ENCODE measurements at regions not wholly inside any gene's neighbourhood (a gene's known extent, or its start where the extent isn't known, plus 50 kb on each side); places are given as distances from the start of the nearest gene placed in this dataset.

DNA sequence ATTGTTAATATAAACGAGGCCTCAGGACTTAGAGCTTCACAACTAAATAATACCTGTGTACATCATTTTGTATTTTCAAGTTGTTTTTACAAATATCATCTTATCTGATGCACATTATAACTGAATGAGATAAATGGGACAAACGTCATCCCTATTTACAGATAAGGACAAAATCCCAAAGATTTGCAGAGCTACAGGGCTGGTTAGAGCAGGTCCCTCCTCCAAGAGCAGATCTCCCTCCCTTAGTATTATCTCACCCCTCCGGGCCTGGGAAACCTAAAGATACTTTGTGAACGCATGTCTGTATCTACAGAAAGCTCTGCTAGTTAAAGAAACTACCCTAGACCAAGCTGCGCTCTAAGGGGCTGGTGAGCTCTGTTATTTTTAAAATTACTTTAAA lies 130.4 kb upstream of the PROKR2 start:
- Mint-ChIP-seq H3K4me3 (no peak overlapping the region), H3K27me3 (peaks cover 34 to 57% of the 10 kb centered on the region in 2 donors), H3K36me3 (ENCODE audit: insufficient read depth) (no peaks in the 10 kb centered on the region), H3K27ac (no peak overlapping the region), H3K4me1 (ENCODE audit: low read depth in 2 of 2) (no peaks in the 10 kb centered on the region), H3K9me3 (no peaks in the 10 kb centered on the region)
- no peak for DNase-seq
- no peak for ATAC-seq (replicated peaks)

GRCh38 chr20:5445611-5446010 lies 128.9 kb upstream of the PROKR2 start:
- Mint-ChIP-seq H3K27ac (no peak overlapping the region), H3K4me1 (ENCODE audit: low read depth in 2 of 2) (no peaks in the 10 kb centered on the region), H3K9me3 (no peaks in the 10 kb centered on the region), H3K36me3 (ENCODE audit: insufficient read depth) (no peaks in the 10 kb centered on the region), H3K27me3 (peaks cover 44 to 72% of the 10 kb centered on the region in 2 donors), H3K4me3 (no peak overlapping the region)
- ATAC-seq (replicated peaks) (no peak), DNase-seq (no peak)

DNA sequence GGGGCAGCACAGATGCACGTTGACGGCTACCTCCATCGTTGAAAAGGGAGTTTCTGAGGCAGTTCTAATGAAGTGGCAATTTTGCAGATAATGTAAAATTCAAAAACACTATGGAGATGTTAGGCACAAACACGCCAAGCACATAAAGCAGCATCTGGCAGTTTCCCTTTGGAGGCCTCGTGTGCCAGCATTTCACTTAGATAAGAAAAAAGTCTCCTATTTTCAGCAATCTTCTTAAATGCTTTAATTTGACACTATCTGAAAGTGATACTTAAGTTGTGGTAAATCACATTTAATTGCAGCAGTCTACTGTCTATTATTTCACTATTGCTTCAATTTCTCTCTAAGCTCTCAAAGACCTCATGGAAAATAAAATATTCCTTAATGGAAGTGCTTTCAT lies 125.3 kb upstream of the PROKR2 start:
- ATAC-seq (replicated peaks), result no peak
- H3K4me1 Mint-ChIP-seq (ENCODE audit: low read depth in 2 of 2), result no peaks in the 10 kb centered on the region
- H3K4me3 Mint-ChIP-seq, result no peak overlapping the region
- H3K9me3 Mint-ChIP-seq, result no peaks in the 10 kb centered on the region
- H3K27ac Mint-ChIP-seq, result no peak overlapping the region
- peaks cover 47 to 76% of the 10 kb centered on the region in 2 donors for H3K27me3 Mint-ChIP-seq
- DNase-seq, result no peak
- H3K36me3 Mint-ChIP-seq (ENCODE audit: insufficient read depth), result no peaks in the 10 kb centered on the region

- H3K4me3 Mint-ChIP-seq, result no peak overlapping the region
- H3K27me3 Mint-ChIP-seq, result peaks cover 47 to 64% of the 10 kb centered on the region in 2 donors
- ATAC-seq (replicated peaks) (no peak), DNase-seq (no peak)
- H3K27ac Mint-ChIP-seq, result no peak overlapping the region
- no peaks in the 10 kb centered on the region for H3K9me3 Mint-ChIP-seq
- no peaks in the 10 kb centered on the region for H3K4me1 Mint-ChIP-seq (ENCODE audit: low read depth in 2 of 2)
- no peaks in the 10 kb centered on the region for H3K36me3 Mint-ChIP-seq (ENCODE audit: insufficient read depth)
These were observed 117.4 kb upstream of the PROKR2 start for GRCh38 chr20:5434116-5434515.

DNA sequence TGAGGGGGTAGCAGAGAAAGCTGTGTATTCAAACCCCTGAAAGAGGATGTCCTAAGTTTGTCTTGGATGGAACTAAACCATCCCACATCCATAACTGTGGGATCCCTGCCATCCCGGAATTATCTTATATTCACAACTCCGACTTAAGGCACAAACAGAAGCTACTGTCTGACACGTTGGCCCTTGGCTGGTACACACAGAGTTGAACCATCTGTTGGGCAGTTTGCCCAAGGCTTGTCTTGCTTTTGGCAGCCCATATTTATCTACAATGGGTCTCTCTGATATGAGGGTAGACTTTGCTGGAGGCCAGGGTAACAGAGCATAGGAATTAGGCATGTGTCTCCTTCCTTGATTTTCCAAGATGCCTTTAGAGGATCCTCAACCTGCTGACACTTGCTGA lies 116.6 kb upstream of the PROKR2 start:
- DNase-seq, result no peak
- H3K36me3 Mint-ChIP-seq (ENCODE audit: insufficient read depth), result no peaks in the 10 kb centered on the region
- no peak overlapping the region for H3K4me3 Mint-ChIP-seq
- no peaks in the 10 kb centered on the region for H3K9me3 Mint-ChIP-seq
- no peak overlapping the region for H3K27ac Mint-ChIP-seq
- H3K27me3 Mint-ChIP-seq, result peaks cover 45 to 56% of the 10 kb centered on the region in 2 donors
- ATAC-seq (replicated peaks), result no peak
- no peaks in the 10 kb centered on the region for H3K4me1 Mint-ChIP-seq (ENCODE audit: low read depth in 2 of 2)

DNA sequence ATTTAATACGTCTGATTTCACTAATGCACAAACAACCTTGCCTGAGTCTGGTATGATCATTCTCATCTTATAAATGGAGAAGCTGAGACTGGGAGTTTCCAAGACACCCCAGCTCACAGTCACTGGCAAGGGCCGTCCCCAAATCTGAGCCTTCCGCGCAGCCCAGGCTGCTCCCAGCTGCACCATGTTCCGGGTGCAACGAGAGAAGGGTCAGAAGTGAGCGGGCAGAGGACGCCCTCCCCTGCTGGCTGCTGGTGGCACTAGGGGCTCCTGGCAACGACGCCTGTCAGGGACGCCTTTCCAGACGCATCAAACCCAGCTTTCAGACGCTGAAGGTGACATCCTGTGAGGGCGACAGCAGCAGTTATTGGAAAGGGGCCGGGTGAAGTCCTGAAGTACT lies 115.3 kb upstream of the PROKR2 start:
- Mint-ChIP-seq H3K27me3 (peaks cover 44 to 61% of the 10 kb centered on the region in 2 donors), H3K9me3 (no peaks in the 10 kb centered on the region), H3K4me3 (no peak overlapping the region), H3K36me3 (ENCODE audit: insufficient read depth) (no peaks in the 10 kb centered on the region), H3K4me1 (ENCODE audit: low read depth in 2 of 2) (no peaks in the 10 kb centered on the region), H3K27ac (no peak overlapping the region)
- no peak for DNase-seq
- no peak for ATAC-seq (replicated peaks)

GRCh38 chr20:5430670-5431069 lies 113.9 kb upstream of the PROKR2 start:
- Mint-ChIP-seq H3K27ac (no peak overlapping the region), H3K4me3 (no peak overlapping the region), H3K27me3 (peaks cover 41 to 59% of the 10 kb centered on the region in 2 donors), H3K4me1 (ENCODE audit: low read depth in 2 of 2) (no peaks in the 10 kb centered on the region), H3K36me3 (ENCODE audit: insufficient read depth) (no peaks in the 10 kb centered on the region), H3K9me3 (no peaks in the 10 kb centered on the region)
- DNase-seq, result no peak
- no peak for ATAC-seq (replicated peaks)

- ATAC-seq (replicated peaks), result no peak
- Mint-ChIP-seq H3K36me3 (ENCODE audit: insufficient read depth) (no peaks in the 10 kb centered on the region), H3K4me3 (no peak overlapping the region)
These were observed 109.3 kb upstream of the PROKR2 start for GRCh38 chr20:5426026-5426425.

DNA sequence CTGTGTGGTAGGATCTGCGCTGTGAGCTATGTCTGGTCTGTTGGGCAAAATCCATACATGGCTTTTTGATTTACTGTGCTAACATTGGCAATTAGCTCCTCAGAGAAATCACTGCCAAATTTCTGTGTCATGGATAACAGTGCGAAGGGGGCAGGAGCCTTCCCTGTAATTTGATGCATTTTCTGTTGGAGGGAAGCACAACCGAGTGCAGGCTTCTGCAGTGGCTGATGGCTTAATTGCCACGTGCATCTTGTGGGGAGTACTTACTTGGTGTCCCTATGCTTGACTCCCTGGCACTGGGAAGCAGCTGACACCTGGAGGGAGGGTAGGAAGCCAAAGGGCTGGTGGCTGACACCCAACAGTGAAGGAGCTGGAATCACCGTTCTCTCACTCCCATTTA lies 99.3 kb upstream of the PROKR2 start:
- Mint-ChIP-seq H3K36me3 (ENCODE audit: insufficient read depth) (no peaks in the 10 kb centered on the region), H3K9me3 (no peaks in the 10 kb centered on the region), H3K4me3 (no peak overlapping the region), H3K4me1 (ENCODE audit: low read depth in 2 of 2) (no peaks in the 10 kb centered on the region), H3K27ac (no peak overlapping the region), H3K27me3 (peaks cover 36 to 61% of the 10 kb centered on the region in 2 donors)
- no peak for DNase-seq
- no peak for ATAC-seq (replicated peaks)

More at GRCh38 chr20:5426026-5426425, 109.3 kb upstream of the PROKR2 start:
- no peaks in the 10 kb centered on the region for H3K4me1 Mint-ChIP-seq (ENCODE audit: low read depth in 2 of 2)
- peaks cover 0 to 2% of the 10 kb centered on the region in 2 donors for H3K9me3 Mint-ChIP-seq
- H3K27ac Mint-ChIP-seq, result no peak overlapping the region
- H3K27me3 Mint-ChIP-seq, result peaks cover 44 to 73% of the 10 kb centered on the region in 2 donors
- DNase-seq, result no peak

GRCh38 chr20:5413394-5413793 lies 96.6 kb upstream of the PROKR2 start:
- ATAC-seq (replicated peaks) (no peak), DNase-seq (no peak)
- Mint-ChIP-seq H3K4me1 (ENCODE audit: low read depth in 2 of 2) (no peaks in the 10 kb centered on the region), H3K27me3 (peaks cover 28 to 63% of the 10 kb centered on the region in 2 donors), H3K4me3 (no peak overlapping the region), H3K9me3 (no peaks in the 10 kb centered on the region), H3K27ac (no peak overlapping the region), H3K36me3 (ENCODE audit: insufficient read depth) (no peaks in the 10 kb centered on the region)

DNA sequence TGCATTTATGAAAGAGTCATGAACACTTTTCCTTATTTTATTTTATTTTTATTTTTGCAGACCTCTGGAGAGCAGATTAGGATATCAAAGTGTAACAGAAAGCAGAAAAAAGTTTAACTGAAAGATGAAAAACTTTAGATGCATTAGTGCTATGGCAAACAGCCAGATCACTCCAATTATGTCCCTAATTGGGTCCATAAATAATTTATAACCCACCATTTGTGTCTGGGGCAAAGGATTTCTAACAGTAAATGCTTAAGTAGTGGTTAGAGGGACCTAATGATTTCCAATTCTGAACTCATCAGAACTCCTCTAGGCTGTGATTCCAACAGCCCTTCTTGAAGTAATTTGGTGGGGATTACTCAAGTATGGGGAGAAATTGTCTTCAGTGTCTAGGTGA lies 93.7 kb upstream of the PROKR2 start:
- ATAC-seq (replicated peaks) (no peak), DNase-seq (no peak)
- Mint-ChIP-seq H3K4me3 (no peak overlapping the region), H3K27me3 (peaks cover 29 to 72% of the 10 kb centered on the region in 2 donors), H3K9me3 (no peaks in the 10 kb centered on the region), H3K4me1 (ENCODE audit: low read depth in 2 of 2) (no peaks in the 10 kb centered on the region), H3K36me3 (ENCODE audit: insufficient read depth) (no peaks in the 10 kb centered on the region), H3K27ac (no peak overlapping the region)

GRCh38 chr20:5402903-5403531 lies 86.3 kb upstream of the PROKR2 start:
- H3K27ac Mint-ChIP-seq, result no peak overlapping the region
- H3K27me3 Mint-ChIP-seq, result peaks cover 27 to 38% of the 10 kb centered on the region in 2 donors
- peaks cover 0 to 6% of the 10 kb centered on the region in 2 donors for H3K9me3 Mint-ChIP-seq

GRCh38 chr20:5401277-5401875 lies 84.6 kb upstream of the PROKR2 start:
- DNase-seq, result no peak
- Mint-ChIP-seq H3K4me3 (no peak overlapping the region), H3K27me3 (peaks cover 31 to 32% of the 10 kb centered on the region in 2 donors), H3K27ac (no peak overlapping the region), H3K36me3 (ENCODE audit: insufficient read depth) (no peaks in the 10 kb centered on the region), H3K4me1 (ENCODE audit: low read depth in 2 of 2) (no peaks in the 10 kb centered on the region), H3K9me3 (peaks cover 0 to 6% of the 10 kb centered on the region in 2 donors)
- ATAC-seq (replicated peaks), result no peak

More at GRCh38 chr20:5402903-5403531, 86.3 kb upstream of the PROKR2 start:
- Mint-ChIP-seq H3K4me1 (ENCODE audit: low read depth in 2 of 2) (no peaks in the 10 kb centered on the region), H3K4me3 (no peak overlapping the region), H3K36me3 (ENCODE audit: insufficient read depth) (no peaks in the 10 kb centered on the region)
- DNase-seq (peak in 1 of 3 experiments; percentile 14), ATAC-seq (replicated peaks) (peak; percentile 41)

DNA sequence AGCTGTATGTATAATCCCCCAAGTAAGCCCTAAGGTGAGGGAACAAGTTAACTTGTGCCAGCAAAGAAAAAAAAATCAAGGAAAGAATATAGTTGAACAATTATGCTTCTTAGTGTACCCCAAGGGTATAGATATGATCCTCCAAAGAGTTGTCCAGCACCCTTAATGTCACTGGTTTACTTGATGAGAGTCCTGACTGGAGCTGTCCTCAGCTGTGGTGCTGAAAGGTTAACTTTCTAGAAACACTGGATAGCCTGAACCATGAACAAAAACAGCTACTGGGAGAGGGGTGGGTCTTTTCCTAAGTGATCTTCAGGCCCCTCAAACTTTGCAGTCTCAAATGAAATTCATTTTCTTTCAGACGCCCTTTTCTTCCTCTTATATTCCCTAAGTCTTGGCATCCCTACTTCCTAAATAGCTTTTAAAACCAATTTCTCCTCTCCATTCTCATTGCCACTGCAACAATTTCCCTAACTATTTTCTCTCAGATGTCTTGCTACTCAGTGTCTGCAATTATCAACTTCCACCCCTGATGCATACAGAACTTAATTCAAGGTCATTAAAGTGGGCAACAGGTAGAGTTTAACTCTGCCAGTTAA lies 83.5 kb upstream of the PROKR2 start:
- H3K27me3 Mint-ChIP-seq, result peaks cover 31 to 33% of the 10 kb centered on the region in 2 donors
- ATAC-seq (replicated peaks), result no peak
- DNase-seq, result no peak
- no peaks in the 10 kb centered on the region for H3K36me3 Mint-ChIP-seq (ENCODE audit: insufficient read depth)
- H3K9me3 Mint-ChIP-seq, result peaks cover 0 to 6% of the 10 kb centered on the region in 2 donors
- no peak overlapping the region for H3K4me3 Mint-ChIP-seq
- H3K27ac Mint-ChIP-seq, result no peak overlapping the region
- H3K4me1 Mint-ChIP-seq (ENCODE audit: low read depth in 2 of 2), result no peaks in the 10 kb centered on the region
